ENCODE measurements at regions not wholly inside any gene's neighbourhood (a gene's known extent, or its start where the extent isn't known, plus 50 kb on each side); places are given as distances from the start of the nearest gene placed in this dataset.

DNA sequence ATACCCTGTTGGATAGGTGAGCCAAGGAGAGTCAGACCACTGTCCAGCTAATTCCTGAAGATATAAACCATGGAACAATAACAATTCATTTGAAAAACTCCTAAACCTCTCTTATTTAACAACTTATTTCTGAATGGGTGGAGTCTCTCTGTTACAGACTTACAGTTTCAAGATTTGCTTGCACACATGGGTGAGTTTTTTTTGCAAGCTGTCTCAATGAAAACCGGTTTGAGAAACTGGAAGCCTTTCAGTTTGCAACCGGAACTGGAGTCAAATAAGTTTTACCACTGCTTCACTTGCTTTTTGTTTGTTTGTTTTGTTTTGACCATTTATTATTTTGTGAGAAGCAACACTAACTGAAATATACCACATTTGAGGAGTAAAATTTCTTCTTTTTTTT lies 243.8 kb downstream of the MTERF1 start:
- H3K9me3 ChIP-seq (ENCODE audit: low read depth) = no peaks in the 10 kb centered on the region
- no peak overlapping the region for H2AFZ ChIP-seq
- in situ Hi-C loops (cut with MboI) = loop anchor here (25.0 kb wide), 1 partner anchor 549 kb away; no protein-coding TSS in a partner anchor
- no peaks in the 10 kb centered on the region for H3K27me3 ChIP-seq (replicated peaks; ENCODE audit: insufficient read depth)
- WGBS, 2 experiments (ENCODE audit: low coverage in 1 of 2, low lambda C conversion rate in 2 of 2, missing lambda C conversion rate in 2 of 2) = 6 to 10% methylated on average over 2 of the region's 2 CpGs
- no peaks in the 10 kb centered on the region for H3K36me3 ChIP-seq (ENCODE audit: low read depth)
- no peaks in the 10 kb centered on the region for H3K9me2 ChIP-seq (ENCODE audit: insufficient read depth)
- H3F3A ChIP-seq (ENCODE audit: insufficient read depth) = no peaks in the 10 kb centered on the region
- TF ChIP-seq EZH2phosphoT487 (IDR thresholded peaks at IDR 0.05; ENCODE audit: insufficient read depth, low read depth) (no peak), EZH2 (IDR thresholded peaks at IDR 0.05; ENCODE audit: insufficient read depth, poor library complexity, severe bottlenecking) (no peak)
- H3K9ac ChIP-seq = no peak overlapping the region
- no peaks in the 10 kb centered on the region for H4K20me1 ChIP-seq (ENCODE audit: insufficient read depth)
- H3K79me2 ChIP-seq (ENCODE audit: insufficient read depth) = no peaks in the 10 kb centered on the region
- no peak for DNase-seq
- H3K4me3 ChIP-seq = no peak overlapping the region
- no peak overlapping the region for H3K4me2 ChIP-seq (ENCODE audit: unreplicated experiment)
- H3K4me1 ChIP-seq (ENCODE audit: insufficient read depth) = no peaks in the 10 kb centered on the region
- no peak overlapping the region for H3K27ac ChIP-seq

DNA sequence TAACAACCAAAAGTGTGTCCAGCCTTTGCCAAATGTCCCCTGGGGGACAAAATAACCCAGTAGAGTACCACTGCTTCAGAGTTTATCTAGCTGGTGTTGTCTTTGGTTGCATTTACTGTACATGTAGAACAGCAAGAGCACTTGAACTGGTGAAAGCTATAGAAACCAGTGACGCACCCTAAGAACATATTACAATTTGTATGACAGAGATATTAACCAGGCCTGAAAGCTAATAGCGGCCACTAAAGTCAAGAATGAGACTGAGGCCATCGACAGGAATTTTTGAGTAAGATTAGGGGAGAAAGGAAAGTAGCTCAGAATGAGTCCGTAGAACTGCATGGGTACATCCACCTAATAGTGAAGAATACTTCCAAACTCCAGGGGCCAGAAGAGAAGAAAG lies 236.2 kb downstream of the MTERF1 start:
- no peak overlapping the region for H3K4me2 ChIP-seq (ENCODE audit: unreplicated experiment)
- no peaks in the 10 kb centered on the region for H3K9me3 ChIP-seq (ENCODE audit: low read depth)
- H2AFZ ChIP-seq = no peak overlapping the region
- H3F3A ChIP-seq (ENCODE audit: insufficient read depth) = no peaks in the 10 kb centered on the region
- no peaks in the 10 kb centered on the region for H4K20me1 ChIP-seq (ENCODE audit: insufficient read depth)
- no peak overlapping the region for H3K9ac ChIP-seq
- H3K4me1 ChIP-seq (ENCODE audit: insufficient read depth) = no peaks in the 10 kb centered on the region
- no peak overlapping the region for H3K4me3 ChIP-seq
- in situ Hi-C loops (cut with MboI) = loop anchor here (25.0 kb wide), 1 partner anchor 557 kb away; no protein-coding TSS in a partner anchor
- TF ChIP-seq EZH2 (IDR thresholded peaks at IDR 0.05; ENCODE audit: insufficient read depth, poor library complexity, severe bottlenecking) (no peak), EZH2phosphoT487 (IDR thresholded peaks at IDR 0.05; ENCODE audit: insufficient read depth, low read depth) (no peak)
- no peaks in the 10 kb centered on the region for H3K36me3 ChIP-seq (ENCODE audit: low read depth)
- no peaks in the 10 kb centered on the region for H3K27me3 ChIP-seq (replicated peaks; ENCODE audit: insufficient read depth)
- no peak overlapping the region for H3K27ac ChIP-seq
- 80 to 81% methylated on average over 4 of the region's 4 CpGs for WGBS, 2 experiments (ENCODE audit: low coverage in 1 of 2, low lambda C conversion rate in 2 of 2, missing lambda C conversion rate in 2 of 2)
- no peaks in the 10 kb centered on the region for H3K79me2 ChIP-seq (ENCODE audit: insufficient read depth)
- DNase-seq = no peak
- H3K9me2 ChIP-seq (ENCODE audit: insufficient read depth) = no peaks in the 10 kb centered on the region

DNA sequence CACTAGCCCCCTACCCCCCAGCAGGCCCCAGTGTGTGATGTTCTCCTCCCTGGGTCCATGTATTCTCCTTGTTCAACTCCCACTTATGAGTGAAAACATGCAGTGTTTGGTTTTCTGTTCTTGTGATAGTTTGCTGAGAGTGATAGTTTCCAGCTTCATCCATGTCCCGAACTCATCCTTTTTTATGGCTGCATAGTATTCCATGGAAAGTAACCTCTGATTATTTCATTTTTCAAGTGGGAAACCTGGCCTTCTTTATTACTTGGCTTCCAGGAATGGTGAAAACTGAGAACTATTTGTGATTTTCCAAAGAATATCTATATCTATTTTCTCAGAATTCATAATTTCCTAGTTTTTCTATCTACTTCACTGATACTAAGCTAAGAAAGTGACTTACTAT lies 235.0 kb downstream of the MTERF1 start:
- no peaks in the 10 kb centered on the region for H3F3A ChIP-seq (ENCODE audit: insufficient read depth)
- in situ Hi-C loops (cut with MboI) = loop anchor here (25.0 kb wide), 1 partner anchor 558 kb away; no protein-coding TSS in a partner anchor
- no peak overlapping the region for H3K27ac ChIP-seq
- H3K9me3 ChIP-seq (ENCODE audit: low read depth) = no peaks in the 10 kb centered on the region
- no peak overlapping the region for H3K4me3 ChIP-seq
- 56 to 58% methylated on average over 1 of the region's 1 CpG for WGBS, 2 experiments (ENCODE audit: low coverage in 1 of 2, low lambda C conversion rate in 2 of 2, missing lambda C conversion rate in 2 of 2)
- no peaks in the 10 kb centered on the region for H3K9me2 ChIP-seq (ENCODE audit: insufficient read depth)
- DNase-seq = no peak
- H3K79me2 ChIP-seq (ENCODE audit: insufficient read depth) = no peaks in the 10 kb centered on the region
- no peak overlapping the region for H3K9ac ChIP-seq
- TF ChIP-seq EZH2phosphoT487 (IDR thresholded peaks at IDR 0.05; ENCODE audit: insufficient read depth, low read depth) (no peak), EZH2 (IDR thresholded peaks at IDR 0.05; ENCODE audit: insufficient read depth, poor library complexity, severe bottlenecking) (no peak)
- H3K36me3 ChIP-seq (ENCODE audit: low read depth) = no peaks in the 10 kb centered on the region
- H3K4me1 ChIP-seq (ENCODE audit: insufficient read depth) = no peaks in the 10 kb centered on the region
- no peak overlapping the region for H2AFZ ChIP-seq
- H4K20me1 ChIP-seq (ENCODE audit: insufficient read depth) = no peaks in the 10 kb centered on the region
- H3K4me2 ChIP-seq (ENCODE audit: unreplicated experiment) = no peak overlapping the region
- H3K27me3 ChIP-seq (replicated peaks; ENCODE audit: insufficient read depth) = no peaks in the 10 kb centered on the region

DNA sequence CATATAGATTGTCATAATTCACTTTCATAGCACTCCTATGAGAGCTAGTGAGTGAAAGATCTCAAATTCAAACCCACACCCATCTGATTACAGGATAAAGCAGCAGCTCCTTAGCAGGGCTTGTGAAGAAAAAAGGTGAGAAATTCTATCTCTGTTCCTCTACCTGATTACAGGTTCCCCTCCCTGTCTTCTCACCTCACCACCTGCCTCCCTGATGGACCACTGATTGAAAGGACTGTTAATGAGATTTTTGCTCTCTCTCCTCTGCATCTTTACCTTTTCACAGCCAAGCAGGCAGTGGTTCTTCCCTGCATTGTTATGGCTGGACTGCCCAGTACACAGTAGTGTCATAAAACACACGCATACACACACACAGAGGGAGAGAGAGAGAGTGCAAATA lies 228.5 kb downstream of the MTERF1 start:
- in situ Hi-C loops (cut with MboI) = no loop called here
- no peaks in the 10 kb centered on the region for H3K9me3 ChIP-seq (ENCODE audit: low read depth)
- DNase-seq = no peak
- H3K4me2 ChIP-seq (ENCODE audit: unreplicated experiment) = no peak overlapping the region
- H3K9me2 ChIP-seq (ENCODE audit: insufficient read depth) = no peaks in the 10 kb centered on the region
- H3K4me1 ChIP-seq (ENCODE audit: insufficient read depth) = peaks cover 12% of the 10 kb centered on the region
- no peaks in the 10 kb centered on the region for H4K20me1 ChIP-seq (ENCODE audit: insufficient read depth)
- no peaks in the 10 kb centered on the region for H3K36me3 ChIP-seq (ENCODE audit: low read depth)
- peaks cover 17% of the 10 kb centered on the region for H3F3A ChIP-seq (ENCODE audit: insufficient read depth)
- no peak overlapping the region for H3K4me3 ChIP-seq
- TF ChIP-seq EZH2phosphoT487 (IDR thresholded peaks at IDR 0.05; ENCODE audit: insufficient read depth, low read depth) (no peak), EZH2 (IDR thresholded peaks at IDR 0.05; ENCODE audit: insufficient read depth, poor library complexity, severe bottlenecking) (no peak)
- no peaks in the 10 kb centered on the region for H3K79me2 ChIP-seq (ENCODE audit: insufficient read depth)
- H3K9ac ChIP-seq = no peak overlapping the region
- no peak overlapping the region for H2AFZ ChIP-seq
- WGBS, 2 experiments (ENCODE audit: low coverage in 1 of 2, low lambda C conversion rate in 2 of 2, missing lambda C conversion rate in 2 of 2) = 87 to 88% methylated on average over 1 of the region's 1 CpG
- H3K27ac ChIP-seq = no peak overlapping the region
- no peaks in the 10 kb centered on the region for H3K27me3 ChIP-seq (replicated peaks; ENCODE audit: insufficient read depth)

DNA sequence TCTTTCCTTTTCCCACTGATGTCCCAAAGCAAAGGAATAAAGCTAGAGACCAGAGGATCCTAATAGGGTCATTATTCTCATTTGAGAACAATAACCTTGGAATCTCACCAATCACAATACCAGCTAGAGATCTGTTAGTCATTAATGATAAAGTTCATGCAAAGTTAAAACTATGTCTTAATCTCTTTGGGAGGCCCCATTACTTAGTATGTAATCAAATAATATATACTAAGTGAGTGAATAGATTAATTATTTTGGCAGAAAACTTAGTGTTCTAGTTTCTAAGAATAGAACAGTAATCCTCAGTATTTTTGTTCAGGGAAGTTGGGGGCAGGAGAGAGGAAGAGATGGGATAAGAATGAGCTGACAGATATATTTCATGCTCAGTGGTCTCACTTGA lies 227.2 kb downstream of the MTERF1 start:
- H3K27me3 ChIP-seq (replicated peaks; ENCODE audit: insufficient read depth) = no peaks in the 10 kb centered on the region
- H2AFZ ChIP-seq = no peak overlapping the region
- H3K9ac ChIP-seq = no peak overlapping the region
- no peak overlapping the region for H3K4me3 ChIP-seq
- H4K20me1 ChIP-seq (ENCODE audit: insufficient read depth) = no peaks in the 10 kb centered on the region
- H3F3A ChIP-seq (ENCODE audit: insufficient read depth) = peaks cover 26% of the 10 kb centered on the region
- no peaks in the 10 kb centered on the region for H3K9me2 ChIP-seq (ENCODE audit: insufficient read depth)
- no peaks in the 10 kb centered on the region for H3K9me3 ChIP-seq (ENCODE audit: low read depth)
- H3K79me2 ChIP-seq (ENCODE audit: insufficient read depth) = no peaks in the 10 kb centered on the region
- no peak overlapping the region for H3K27ac ChIP-seq
- no peak for DNase-seq
- no peaks in the 10 kb centered on the region for H3K36me3 ChIP-seq (ENCODE audit: low read depth)
- TF ChIP-seq EZH2phosphoT487 (IDR thresholded peaks at IDR 0.05; ENCODE audit: insufficient read depth, low read depth) = no peak
- TF ChIP-seq EZH2 (IDR thresholded peaks at IDR 0.05; ENCODE audit: insufficient read depth, poor library complexity, severe bottlenecking) = no peak
- in situ Hi-C loops (cut with MboI) = no loop called here
- no peak overlapping the region for H3K4me2 ChIP-seq (ENCODE audit: unreplicated experiment)
- H3K4me1 ChIP-seq (ENCODE audit: insufficient read depth) = peaks cover 25% of the 10 kb centered on the region

Data from GM23248 (cell line).